H1 (cell line): ENCODE measurements at regions not wholly inside any gene's neighbourhood (a gene's known extent, or its start where the extent isn't known, plus 50 kb on each side); places are given as distances from the start of the nearest gene placed in this dataset.

Source experiments
- CTCF ChIA-PET: fragments of 300-600 bp; sonication (Branson Sonifier 250); formaldehyde crosslinking; loops from one replicate; lab custom pipeline; 2021; ENCODE audit not compliant: partially characterized antibody; lab: Charles Lee
- POLR2A ChIA-PET: fragments of 300-600 bp; sonication (Branson Sonifier 250); formaldehyde crosslinking; loops from one replicate; lab custom pipeline; 2021; ENCODE audit warnings: inconsistent platforms; ENCODE audit not compliant: partially characterized antibody; lab: Charles Lee
- DNase-seq, 2 experiments: peaks; one replicate each; pipeline versions ENCODE4 v3.0.0 to v3.0.0-alpha.2; 2010 to 2022; ENCODE audit warnings: low spot score in 2 of 2, low read depth in 1 of 2, mixed read lengths in 1 of 2
- FAIRE-seq: peaks from 2 replicates; lab custom pipeline; 2011; peaks lifted over from hg19 to GRCh38; lab: Jason Lieb, UNC
- H2AFZ ChIP-seq: 2 replicates; pipeline ENCODE4 v1.8.1; 2012; ENCODE audit warnings: low read length, inconsistent platforms
- H2AK5ac ChIP-seq: 2 replicates; pipeline ENCODE4 v1.6.1; 2013; ENCODE audit warnings: low read depth, low read length
- H2BK120ac ChIP-seq: replicated peaks from 2 replicates; pipeline ENCODE3; 2013; ENCODE audit warnings: low read depth, low read length, inconsistent platforms
- H2BK12ac ChIP-seq: 2 replicates; pipeline ENCODE4 v1.6.1; 2013; ENCODE audit warnings: low read depth, low read length
- H2BK15ac ChIP-seq: 2 replicates; pipeline ENCODE4 v1.6.1; 2013; ENCODE audit warnings: low read length
- H2BK20ac ChIP-seq: 2 replicates; pipeline ENCODE4 v1.6.1; 2013; ENCODE audit warnings: low read length
- H2BK5ac ChIP-seq: 2 replicates; pipeline ENCODE4 v1.6.1; 2013; ENCODE audit warnings: low read depth, low read length
- H3K14ac ChIP-seq: 2 replicates; pipeline ENCODE4 v1.6.1; 2013; ENCODE audit warnings: inconsistent platforms; ENCODE audit not compliant: insufficient read length
- H3K18ac ChIP-seq: 2 replicates; pipeline ENCODE4 v1.6.1; 2013; ENCODE audit warnings: low read length; ENCODE audit errors: extremely low read depth
- H3K23ac ChIP-seq: 2 replicates; pipeline ENCODE4 v1.6.1; 2013; ENCODE audit warnings: inconsistent platforms; ENCODE audit not compliant: insufficient read length
- H3K23me2 ChIP-seq: 2 replicates; pipeline ENCODE4 v1.6.1; 2013; ENCODE audit warnings: low read depth, low read length
- H3K27ac ChIP-seq: 2 replicates; pipeline ENCODE4 v1.6.1; 2011; ENCODE audit warnings: low read depth, low read length, inconsistent platforms
- H3K27me3 ChIP-seq, 4 experiments: replicated peaks in 1 of 4; 1 replicate in 1 of 4; 2 replicates in 3 of 4; pipeline versions ENCODE4 v1.6.1 to v1.8.1; 2011 to 2013; ENCODE audit warnings: low read length in 3 of 4, mild to moderate bottlenecking in 3 of 4, inconsistent platforms in 2 of 4, mixed read lengths in 2 of 4, moderate library complexity in 1 of 4; ENCODE audit not compliant: control insufficient read depth in 3 of 4, insufficient read depth in 3 of 4; ENCODE audit errors: extremely low read depth in 1 of 4
- H3K36me3 ChIP-seq, 4 experiments: 2 replicates each; pipeline versions ENCODE4 v1.6.1 to v1.8.1; 2011 to 2013; ENCODE audit warnings: mild to moderate bottlenecking in 4 of 4, low read length in 3 of 4, moderate library complexity in 2 of 4, control low read depth in 1 of 4, inconsistent platforms in 1 of 4; ENCODE audit not compliant: insufficient read depth in 4 of 4, control insufficient read depth in 2 of 4
- H3K4ac ChIP-seq: replicated peaks from 2 replicates; pipeline ENCODE3; 2013; ENCODE audit warnings: low read length, low read depth, mixed read lengths, inconsistent platforms; ENCODE audit not compliant: insufficient read length
- H3K4me1 ChIP-seq, 4 experiments: replicated peaks in 1 of 4; 1 replicate in 1 of 4; 2 replicates in 3 of 4; pipeline versions ENCODE4 v1.6.1 to v1.8.1; 2011 to 2013; ENCODE audit warnings: low read length in 3 of 4, inconsistent platforms in 2 of 4, mixed read lengths in 1 of 4; ENCODE audit not compliant: insufficient read depth in 4 of 4, control insufficient read depth in 3 of 4
- H3K4me2 ChIP-seq, 2 experiments: 2 replicates each; pipeline versions ENCODE4 v1.6.1 to v1.8.1; 2011 to 2013; ENCODE audit warnings: low read depth in 2 of 2, low read length in 2 of 2, control low read depth in 1 of 2, inconsistent platforms in 1 of 2, mild to moderate bottlenecking in 1 of 2; ENCODE audit not compliant: insufficient read depth in 1 of 2
- H3K4me3 ChIP-seq, 4 experiments: fragments of 200-600, 300-600 bp in 1 of 4; sonication (generic), shearing (Covaris generic), sonication (Bioruptor Twin) in 1 of 4; 2 replicates each; pipeline versions ENCODE4 v1.5.1 to v1.8.1; 2011 to 2016; ENCODE audit warnings: low read length in 4 of 4, low read depth in 3 of 4, control low read depth in 2 of 4, inconsistent platforms in 2 of 4, mild to moderate bottlenecking in 2 of 4, mixed read lengths in 1 of 4, moderate library complexity in 1 of 4; ENCODE audit not compliant: insufficient read depth in 2 of 4; ENCODE audit errors: extremely low read depth in 1 of 4
- H3K56ac ChIP-seq: replicated peaks from 2 replicates; pipeline ENCODE3; 2013; ENCODE audit warnings: low read depth, mild to moderate bottlenecking, mixed read lengths, low read length, inconsistent platforms; ENCODE audit not compliant: insufficient read length
- H3K79me1 ChIP-seq: 2 replicates; pipeline ENCODE4 v1.6.1; 2013; ENCODE audit warnings: low read depth, low read length, control low read depth
- H3K79me2 ChIP-seq, 2 experiments: 2 replicates each; pipeline versions ENCODE4 v1.6.1 to v1.8.1; 2012 to 2013; ENCODE audit warnings: low read length in 2 of 2, mild to moderate bottlenecking in 2 of 2, inconsistent platforms in 1 of 2; ENCODE audit not compliant: insufficient read depth in 2 of 2, control insufficient read depth in 1 of 2
- H3K9ac ChIP-seq, 4 experiments: replicated peaks in 1 of 4; 1 replicate in 1 of 4; 2 replicates in 3 of 4; pipeline versions ENCODE4 v1.6.1 to v1.8.1; 2011 to 2013; ENCODE audit warnings: low read depth in 3 of 4, low read length in 3 of 4, control low read depth in 2 of 4, mild to moderate bottlenecking in 2 of 4, moderate library complexity in 2 of 4, inconsistent platforms in 1 of 4; ENCODE audit errors: extremely low read depth in 1 of 4
- H3K9me3 ChIP-seq, 2 experiments: 2 replicates each; pipeline versions ENCODE4 v1.6.1 to v1.8.1; 2012 to 2013; ENCODE audit warnings: mild to moderate bottlenecking in 2 of 2, moderate library complexity in 2 of 2, control low read depth in 1 of 2, inconsistent platforms in 1 of 2, low read depth in 1 of 2, low read length in 1 of 2, mixed read lengths in 1 of 2; ENCODE audit not compliant: insufficient read depth in 2 of 2
- H4K20me1 ChIP-seq, 2 experiments: replicated peaks in 1 of 2; 2 replicates each; pipeline versions ENCODE3 to v1.8.1; 2011 to 2013; ENCODE audit warnings: inconsistent platforms in 2 of 2, low read length in 2 of 2, mild to moderate bottlenecking in 1 of 2; ENCODE audit not compliant: insufficient read depth in 2 of 2, control insufficient read depth in 1 of 2
- H4K5ac ChIP-seq: 2 replicates; pipeline ENCODE4 v1.6.1; 2013; ENCODE audit warnings: low read length, low read depth, mixed read lengths, inconsistent platforms; ENCODE audit not compliant: insufficient read length
- H4K8ac ChIP-seq: 2 replicates; pipeline ENCODE4 v1.8.0; 2013; ENCODE audit warnings: mild to moderate bottlenecking, moderate library complexity, low read length, inconsistent platforms; ENCODE audit not compliant: insufficient read depth; ENCODE audit errors: extremely low read depth
- H4K91ac ChIP-seq: replicated peaks from 2 replicates; pipeline ENCODE3; 2013; ENCODE audit warnings: low read length, mixed read lengths, inconsistent platforms; ENCODE audit not compliant: insufficient read length
- SIRT6 ChIP-seq: IDR thresholded peaks from one replicate; pipeline ENCODE4 v1.7.1; 2012; ENCODE audit warnings: low read length, inconsistent platforms
- SP1 ChIP-seq: IDR thresholded peaks from 2 replicates; pipeline ENCODE4 v1.6.1; 2011; ENCODE audit warnings: low read depth, low read length
- WGBS, 2 experiments: shearing (Covaris generic) in 1 of 2; methylation state at CpG; one replicate each; pipeline versions ENCODE4 v1.1.6 to v1.1.7; 2013 to 2015; ENCODE audit warnings: low lambda C conversion rate in 2 of 2, mixed read lengths in 2 of 2, inconsistent platforms in 1 of 2, low coverage in 1 of 2, missing lambda C conversion rate in 1 of 2; ENCODE audit not compliant: insufficient replicate concordance in 2 of 2, insufficient coverage in 1 of 2, insufficient read length in 1 of 2; ENCODE audit errors: extremely low coverage in 1 of 2, missing lambda C conversion rate in 1 of 2; 5-methylcytosine and 5-hydroxymethylcytosine counted together

DNA sequence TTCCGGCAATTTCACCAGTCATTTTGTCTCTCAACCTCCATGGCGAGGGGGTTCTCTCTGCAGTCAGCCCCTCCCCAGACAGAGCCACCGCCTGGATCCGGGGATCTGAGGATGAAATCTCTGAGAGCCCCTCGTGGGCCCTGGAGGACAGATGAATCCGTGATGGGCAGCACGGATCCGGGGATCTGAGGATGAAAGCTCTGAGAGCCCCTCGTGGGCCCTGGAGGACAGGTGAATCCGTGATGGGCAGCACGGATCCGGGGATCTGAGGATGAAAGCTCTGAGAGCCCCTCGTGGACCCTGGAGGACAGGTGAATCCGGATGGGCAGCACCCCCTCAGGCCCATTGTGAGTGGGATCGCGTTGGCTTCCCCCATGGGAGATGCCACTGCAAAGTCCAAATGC lies 106.5 kb downstream of the DACT2 start:
- Histone ChIP-seq H4K5ac (no peak overlapping the region), H2AFZ (no peak overlapping the region), H3K4me3 (no peak overlapping the region), H2BK15ac (no peak overlapping the region), H3K9me3 (no peaks in the 10 kb centered on the region), H3K4ac (no peak overlapping the region), H2AK5ac (no peak overlapping the region), H3K79me1 (no peaks in the 10 kb centered on the region), H4K8ac (no peak overlapping the region), H4K20me1 (peaks cover 0 to 4% of the 10 kb centered on the region in 2 experiments), H3K18ac (no peak overlapping the region), H3K27me3 (peaks cover 0 to 5% (median 2%) of the 10 kb centered on the region in 4 experiments; a peak in 4 of 7 replicates), H3K9ac (no peak overlapping the region), H4K91ac (no peak overlapping the region), H3K4me2 (no peak overlapping the region), H2BK120ac (no peak overlapping the region), H2BK20ac (no peak overlapping the region), H3K14ac (no peak overlapping the region), H2BK5ac (no peak overlapping the region), H3K79me2 (no peaks in the 10 kb centered on the region), H3K56ac (no peak overlapping the region), H3K4me1 (peaks cover 0 to 32% (median 22%) of the 10 kb centered on the region in 4 experiments; a peak in 6 of 7 replicates), H3K23ac (no peak overlapping the region), H3K27ac (no peak overlapping the region), H3K23me2 (peaks cover 2% of the 10 kb centered on the region; the same call in 1 of the 2 replicates), H2BK12ac (no peak overlapping the region), H3K36me3 (no peaks in the 10 kb centered on the region)
- ChIA-PET CTCF (interaction anchor here (1.4 kb wide), 2 partner anchors 12 to 120 kb away, joined by 3 to 4 read pairs; no protein-coding TSS in a partner anchor), POLR2A (no interaction called here)
- TF ChIP-seq SIRT6: no peak
- TF ChIP-seq SP1: no peak
- WGBS, 2 experiments: 94% methylated on average over 16 of the region's 16 CpGs; no CpG with 5 or more reads in 1 of the 2 experiments
- DNase-seq: no peak
- FAIRE-seq: no peak
